Right lobe of liver (tissue), 4 donors: ENCODE measurements at regions not wholly inside any gene's neighbourhood (a gene's known extent, or its start where the extent isn't known, plus 50 kb on each side); places are given as distances from the start of the nearest gene placed in this dataset.

Experiments used
- CTCF ChIP-seq, 4 donors: fragments of 200-600 bp in 3 of 4; fragments of 450-650 bp in 1 of 4; IDR thresholded peaks; one replicate each; pipeline versions ENCODE4 v1.5.1 to v1.8.0; 2016 to 2022; ENCODE audit warnings: antibody characterized with exemption in 4 of 4, mild to moderate bottlenecking in 2 of 4
- POLR2A ChIP-seq: fragments of 450-650 bp; IDR thresholded peaks from one replicate; pipeline ENCODE4 v1.6.1; 2017; ENCODE audit warnings: antibody characterized with exemption, mild to moderate bottlenecking
- donor health status: DM: no; HTN: no; CAD: no.
- donor health status: DM: no; HTN: no; CAD: no.
- donor health status: DM: no; HTN: yes; CAD: no.

DNA sequence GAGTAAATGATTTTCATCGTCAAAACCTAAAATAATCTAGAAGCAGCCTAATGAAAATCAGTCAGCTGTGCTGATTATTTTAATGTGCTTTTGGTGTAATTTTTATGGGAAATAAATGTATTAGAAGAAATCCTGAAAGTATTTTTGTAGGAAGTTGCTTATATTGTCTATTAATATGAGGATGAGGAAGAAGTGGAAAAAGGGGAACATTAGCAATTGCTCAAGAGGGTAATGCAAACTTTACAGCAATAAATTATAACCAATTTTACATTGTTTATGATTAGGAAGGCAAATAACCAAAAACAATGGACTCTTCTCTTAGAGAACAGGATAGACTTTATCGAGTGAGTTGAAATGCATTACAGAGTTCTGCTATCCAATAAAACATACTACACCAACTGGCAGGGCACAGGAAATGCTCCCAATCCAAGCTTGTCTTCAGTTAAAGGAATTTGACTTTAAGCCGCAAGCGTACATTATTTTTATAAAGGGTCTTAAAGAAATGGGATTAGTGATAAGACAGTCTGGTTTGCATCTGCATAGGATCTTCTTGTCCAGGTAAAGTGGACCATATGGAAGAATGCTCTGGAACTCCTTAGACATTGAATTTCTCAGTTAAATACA lies 374.8 kb downstream of the PDGFC start:
- TF ChIP-seq CTCF (IDR thresholded peaks at IDR 0.05), result no peak
- TF ChIP-seq POLR2A, result no peak
